ENCODE measurements at regions not wholly inside any gene's neighbourhood (a gene's known extent, or its start where the extent isn't known, plus 50 kb on each side); places are given as distances from the start of the nearest gene placed in this dataset.

DNA sequence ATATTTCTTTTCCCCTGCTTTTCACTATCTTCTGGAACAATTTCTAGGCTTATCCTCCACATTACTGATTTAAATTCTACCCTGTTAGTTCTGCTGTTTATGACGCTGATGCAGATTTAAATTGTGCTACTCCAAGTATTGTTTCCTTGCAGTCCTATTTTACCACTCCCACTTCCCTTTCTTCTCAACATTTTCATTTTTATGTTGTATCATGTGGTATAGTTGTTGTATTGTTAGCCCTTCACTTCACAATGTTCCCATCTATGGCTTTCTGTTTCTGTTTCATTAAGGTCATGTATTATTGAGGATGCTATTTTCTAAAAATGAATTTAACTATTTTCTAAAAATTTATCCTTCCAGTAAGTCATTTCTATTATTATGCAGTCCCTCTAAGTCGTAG lies 254.4 kb downstream of the NDUFS4 start:
- no peak overlapping the region for H3K4me3 ChIP-seq (replicated peaks; ENCODE audit: low read depth, low read length)
- DNase-seq (ENCODE audit: extremely low read depth, low read depth): no peak
- no peak for TF ChIP-seq CTCF (IDR thresholded peaks at IDR 0.05; ENCODE audit: low read depth, low read length, missing control alignments)

GRCh38 chr5:53815471-53815870 lies 255.0 kb downstream of the NDUFS4 start:
- H3K4me3 ChIP-seq (replicated peaks; ENCODE audit: low read depth, low read length): no peak overlapping the region
- no peak for TF ChIP-seq CTCF (IDR thresholded peaks at IDR 0.05; ENCODE audit: low read depth, low read length, missing control alignments)
- no peak for DNase-seq (ENCODE audit: extremely low read depth, low read depth)

DNA sequence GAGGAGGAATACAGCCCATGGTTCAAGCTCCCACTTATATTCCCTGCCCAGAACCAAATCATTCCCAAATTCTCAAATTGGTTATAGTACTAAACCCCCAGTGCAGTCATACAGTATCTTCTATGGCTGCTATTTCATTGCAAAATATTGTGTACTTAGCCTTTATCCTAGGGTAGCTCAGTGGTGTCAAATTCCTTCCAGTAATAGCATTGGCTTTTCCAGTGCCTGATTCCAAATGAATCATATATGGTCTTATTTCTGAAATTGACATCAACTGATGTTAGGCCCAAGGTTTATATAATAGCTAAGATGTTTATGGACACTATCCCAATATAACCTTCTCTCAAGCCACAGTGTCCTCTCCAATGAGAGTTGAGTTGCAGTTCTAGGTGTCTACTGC lies 256.7 kb downstream of the NDUFS4 start:
- TF ChIP-seq CTCF (IDR thresholded peaks at IDR 0.05; ENCODE audit: low read depth, low read length, missing control alignments): no peak
- H3K4me3 ChIP-seq (replicated peaks; ENCODE audit: low read depth, low read length): no peak overlapping the region
- no peak for DNase-seq (ENCODE audit: extremely low read depth, low read depth)

DNA sequence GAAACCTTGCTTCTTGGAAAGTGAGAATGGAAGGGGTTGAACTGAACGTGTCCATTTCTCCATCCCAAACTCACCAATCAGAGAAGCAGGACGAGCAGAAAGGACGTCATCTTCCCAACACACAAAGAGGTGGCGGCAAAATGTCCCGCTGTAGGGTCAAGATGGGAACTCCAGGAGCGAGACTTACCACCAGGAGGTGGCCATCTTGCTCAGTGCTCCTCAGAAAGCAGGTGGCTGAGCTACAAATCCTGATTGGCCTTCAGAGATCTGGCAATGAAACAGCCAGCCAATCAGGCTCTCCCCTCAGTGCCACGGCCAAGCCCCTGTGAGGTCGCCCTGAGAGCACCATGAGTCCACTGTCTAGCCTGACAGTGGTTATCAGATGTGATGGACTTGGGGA lies 259.0 kb downstream of the NDUFS4 start:
- no peak for DNase-seq (ENCODE audit: extremely low read depth, low read depth)
- no peak overlapping the region for H3K4me3 ChIP-seq (replicated peaks; ENCODE audit: low read depth, low read length)
- no peak for TF ChIP-seq CTCF (IDR thresholded peaks at IDR 0.05; ENCODE audit: low read depth, low read length, missing control alignments)

GRCh38 chr5:53820119-53820801 lies 259.8 kb downstream of the NDUFS4 start:
- TF ChIP-seq CTCF (IDR thresholded peaks at IDR 0.05; ENCODE audit: low read depth, low read length, missing control alignments): no peak
- no peak for DNase-seq (ENCODE audit: extremely low read depth, low read depth)
- H3K4me3 ChIP-seq (replicated peaks; ENCODE audit: low read depth, low read length): no peak overlapping the region

DNA sequence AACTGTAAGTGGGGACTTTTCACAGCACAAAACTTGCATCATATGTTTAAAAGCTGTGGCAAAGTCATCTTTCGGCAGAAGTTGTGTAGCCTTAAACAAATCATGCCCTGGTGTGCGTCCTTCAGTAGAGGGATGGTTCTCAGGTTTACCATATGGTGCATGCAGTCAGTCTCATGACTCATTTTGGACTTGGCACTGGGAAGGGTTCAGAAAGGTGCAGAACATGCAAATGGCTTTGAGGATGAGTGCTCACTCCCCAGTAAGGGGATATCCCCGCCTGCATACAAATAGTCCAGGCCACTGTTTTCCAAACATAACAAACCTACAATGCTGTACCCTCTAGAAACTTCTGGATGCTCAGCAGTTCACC lies 260.3 kb downstream of the NDUFS4 start:
- no peak overlapping the region for H3K4me3 ChIP-seq (replicated peaks; ENCODE audit: low read depth, low read length)
- TF ChIP-seq CTCF (IDR thresholded peaks at IDR 0.05; ENCODE audit: low read depth, low read length, missing control alignments): no peak
- DNase-seq (ENCODE audit: extremely low read depth, low read depth): peak; percentile 29

- no peak overlapping the region for H3K4me3 ChIP-seq (replicated peaks; ENCODE audit: low read depth, low read length)
- no peak for TF ChIP-seq CTCF (IDR thresholded peaks at IDR 0.05; ENCODE audit: low read depth, low read length, missing control alignments)
- DNase-seq (ENCODE audit: extremely low read depth, low read depth): no peak
Measured at GRCh38 chr5:53825016-53825415, 264.6 kb downstream of the NDUFS4 start.

Measured in HFF-Myc (cell line).